ENCODE measurements at regions not wholly inside any gene's neighbourhood (a gene's known extent, or its start where the extent isn't known, plus 50 kb on each side); places are given as distances from the start of the nearest gene placed in this dataset.

GRCh38 chr10:16231176-16231575 is 205.6 kb upstream of the PTER start:
- no peak for DNase-seq (ENCODE audit: low spot score)
- H3K4me3 ChIP-seq: no peak overlapping the region
- H4K20me1 ChIP-seq (ENCODE audit: insufficient read depth, poor library complexity, severe bottlenecking): no peaks in the 10 kb centered on the region
- TF ChIP-seq EZH2 (IDR thresholded peaks at IDR 0.05; ENCODE audit: borderline replicate concordance): no peak
- TF ChIP-seq EZH2phosphoT487 (IDR thresholded peaks at IDR 0.05; ENCODE audit: low read depth, severe bottlenecking, unreplicated experiment): no peak
- no peak for TF ChIP-seq CTCF (IDR thresholded peaks at IDR 0.05; ENCODE audit: poor library complexity)
- H3K27ac ChIP-seq: no peak overlapping the region
- H3K27me3 ChIP-seq: no peaks in the 10 kb centered on the region
- H3K79me2 ChIP-seq: no peaks in the 10 kb centered on the region
- no peak overlapping the region for H3K4me2 ChIP-seq
- no peak overlapping the region for H2AFZ ChIP-seq
- H3K4me1 ChIP-seq (ENCODE audit: insufficient read depth): no peaks in the 10 kb centered on the region
- H3K36me3 ChIP-seq (replicated peaks; ENCODE audit: insufficient read depth, low read depth): no peaks in the 10 kb centered on the region
- H3K9me3 ChIP-seq (ENCODE audit: low read depth): no peaks in the 10 kb centered on the region
- 90% methylated on average over 2 of the region's 2 CpGs for WGBS (ENCODE audit: low lambda C conversion rate, missing lambda C conversion rate)
- no peaks in the 10 kb centered on the region for H3K9me2 ChIP-seq (replicated peaks; ENCODE audit: insufficient read depth)

DNA sequence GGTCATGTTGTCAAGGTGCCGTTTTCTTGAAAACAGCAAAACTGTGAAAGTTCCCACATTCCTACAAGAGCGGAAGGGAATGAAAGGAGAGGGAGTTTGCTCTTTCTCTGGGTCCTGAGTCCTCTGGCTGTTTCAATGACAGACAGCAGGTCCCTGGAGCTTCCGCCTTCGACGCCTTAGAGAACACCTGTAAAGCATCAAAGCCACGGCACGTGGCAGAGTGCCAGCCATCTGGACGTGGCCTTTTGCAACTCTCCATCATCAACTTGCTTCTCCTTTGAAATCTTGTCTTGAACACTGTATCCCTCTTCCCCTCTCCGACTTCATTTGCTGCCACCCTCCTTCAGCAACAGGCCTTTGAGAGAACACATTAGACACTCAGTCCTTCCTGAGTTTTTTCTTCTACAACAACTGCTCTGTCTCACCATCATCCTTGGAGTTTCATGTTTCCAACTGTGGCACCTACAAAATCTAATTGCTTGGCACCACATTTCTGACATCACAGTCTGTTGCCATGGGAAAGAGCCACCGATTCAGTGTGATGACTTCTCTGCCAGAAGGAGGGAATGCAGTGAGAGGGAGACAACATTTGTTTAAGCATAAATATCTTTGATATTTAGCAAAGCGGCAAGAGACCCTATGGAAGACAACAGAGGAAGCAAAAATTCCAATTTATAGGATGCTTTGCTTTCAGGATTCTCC is 204.9 kb upstream of the PTER start:
- no peak for DNase-seq (ENCODE audit: low spot score)
- Histone ChIP-seq H2AFZ (no peak overlapping the region), H3K36me3 (replicated peaks; ENCODE audit: insufficient read depth, low read depth) (no peaks in the 10 kb centered on the region), H3K27me3 (no peaks in the 10 kb centered on the region), H3K79me2 (no peaks in the 10 kb centered on the region), H3K4me3 (no peak overlapping the region), H4K20me1 (ENCODE audit: insufficient read depth, poor library complexity, severe bottlenecking) (no peaks in the 10 kb centered on the region), H3K9me3 (ENCODE audit: low read depth) (no peaks in the 10 kb centered on the region), H3K9me2 (replicated peaks; ENCODE audit: insufficient read depth) (no peaks in the 10 kb centered on the region), H3K4me1 (ENCODE audit: insufficient read depth) (no peaks in the 10 kb centered on the region), H3K4me2 (no peak overlapping the region), H3K27ac (no peak overlapping the region)
- TF ChIP-seq EZH2phosphoT487 (IDR thresholded peaks at IDR 0.05; ENCODE audit: low read depth, severe bottlenecking, unreplicated experiment): no peak
- TF ChIP-seq EZH2 (IDR thresholded peaks at IDR 0.05; ENCODE audit: borderline replicate concordance): no peak
- TF ChIP-seq CTCF (IDR thresholded peaks at IDR 0.05; ENCODE audit: poor library complexity): no peak
- 85% methylated on average over 11 of the region's 11 CpGs for WGBS (ENCODE audit: low lambda C conversion rate, missing lambda C conversion rate)

- no peaks in the 10 kb centered on the region for H3K27me3 ChIP-seq
- WGBS (ENCODE audit: low lambda C conversion rate, missing lambda C conversion rate): 57% methylated on average over 1 of the region's 1 CpG
Measured at GRCh38 chr10:16232441-16232840, 204.4 kb upstream of the PTER start.

More at GRCh38 chr10:16232441-16232840, 204.4 kb upstream of the PTER start:
- TF ChIP-seq EZH2phosphoT487 (IDR thresholded peaks at IDR 0.05; ENCODE audit: low read depth, severe bottlenecking, unreplicated experiment): no peak
- TF ChIP-seq EZH2 (IDR thresholded peaks at IDR 0.05; ENCODE audit: borderline replicate concordance): no peak
- no peak for TF ChIP-seq CTCF (IDR thresholded peaks at IDR 0.05; ENCODE audit: poor library complexity)
- DNase-seq (ENCODE audit: low spot score): no peak
- H2AFZ ChIP-seq: no peak overlapping the region
- no peaks in the 10 kb centered on the region for H3K4me1 ChIP-seq (ENCODE audit: insufficient read depth)
- no peaks in the 10 kb centered on the region for H3K9me3 ChIP-seq (ENCODE audit: low read depth)
- no peak overlapping the region for H3K4me3 ChIP-seq
- no peak overlapping the region for H3K4me2 ChIP-seq
- H3K9me2 ChIP-seq (replicated peaks; ENCODE audit: insufficient read depth): no peaks in the 10 kb centered on the region
- no peak overlapping the region for H3K27ac ChIP-seq
- H3K36me3 ChIP-seq (replicated peaks; ENCODE audit: insufficient read depth, low read depth): no peaks in the 10 kb centered on the region
- H4K20me1 ChIP-seq (ENCODE audit: insufficient read depth, poor library complexity, severe bottlenecking): no peaks in the 10 kb centered on the region
- H3K79me2 ChIP-seq: no peaks in the 10 kb centered on the region

Data from hepatocyte (in vitro differentiated cells).